HG03521 (cell line): ENCODE measurements at regions not wholly inside any gene's neighbourhood (a gene's known extent, or its start where the extent isn't known, plus 50 kb on each side); places are given as distances from the start of the nearest gene placed in this dataset.
"Not testable (repeated sequence)": the region's sequence is repeated elsewhere in the genome, so short reads cannot be mapped to it uniquely, and the experiment has no call there.

ENCODE experiments used
- ATAC-seq: cut with Tn5 transposase; IDR thresholded peaks from one replicate; pipeline ENCODE4 v1.9.1; 2021; ENCODE audit warnings: mild to moderate bottlenecking, moderate library complexity; ENCODE audit not compliant: unreplicated experiment

GRCh38 chr6:134678436-134678889 lies 271.4 kb downstream of the ALDH8A1 start:
- ATAC-seq = no peak

GRCh38 chr6:134676307-134677281 lies 273.3 kb downstream of the ALDH8A1 start:
- ATAC-seq = no peak

- ATAC-seq = no peak
These were observed 274.5 kb downstream of the ALDH8A1 start for GRCh38 chr6:134675110-134676054.

GRCh38 chr6:134674562-134674961 lies 275.3 kb downstream of the ALDH8A1 start:
- ATAC-seq = no peak

GRCh38 chr6:134669485-134669884 lies 280.4 kb downstream of the ALDH8A1 start:
- ATAC-seq = no peak

GRCh38 chr6:134667111-134667510 lies 282.8 kb downstream of the ALDH8A1 start:
- ATAC-seq = no peak

- no peak for ATAC-seq
These were observed 283.8 kb downstream of the ALDH8A1 start for GRCh38 chr6:134666125-134666524.

- ATAC-seq = no peak
These were observed 284.7 kb downstream of the ALDH8A1 start for GRCh38 chr6:134665029-134665723.

GRCh38 chr6:134663800-134664535 lies 285.9 kb downstream of the ALDH8A1 start:
- no peak for ATAC-seq

GRCh38 chr6:134663356-134663755 lies 286.5 kb downstream of the ALDH8A1 start:
- no peak for ATAC-seq

- no peak for ATAC-seq
These were observed 287.7 kb downstream of the ALDH8A1 start for GRCh38 chr6:134662077-134662700.

- ATAC-seq = not testable (repeated sequence)
These were observed 290.0 kb downstream of the ALDH8A1 start for GRCh38 chr6:134659885-134660284.

- no peak for ATAC-seq
These were observed 291.3 kb downstream of the ALDH8A1 start for GRCh38 chr6:134658596-134658995.

- no peak for ATAC-seq
These were observed 292.0 kb downstream of the ALDH8A1 start for GRCh38 chr6:134657751-134658527.

GRCh38 chr6:134657343-134657742 lies 292.6 kb downstream of the ALDH8A1 start:
- ATAC-seq = no peak

- no peak for ATAC-seq
These were observed 295.1 kb downstream of the ALDH8A1 start for GRCh38 chr6:134654751-134655150.

GRCh38 chr6:134651519-134651918 lies 298.4 kb downstream of the ALDH8A1 start:
- no peak for ATAC-seq

GRCh38 chr6:134647861-134648260 lies 302.0 kb downstream of the ALDH8A1 start:
- no peak for ATAC-seq

- no peak for ATAC-seq
These were observed 307.1 kb downstream of the ALDH8A1 start for GRCh38 chr6:134642819-134643218.
